ENCODE measurements at regions not wholly inside any gene's neighbourhood (a gene's known extent, or its start where the extent isn't known, plus 50 kb on each side); places are given as distances from the start of the nearest gene placed in this dataset.
"Not testable (repeated sequence)": the region's sequence is repeated elsewhere in the genome, so short reads cannot be mapped to it uniquely, and the experiment has no call there.

GRCh38 chr5:92662741-92663140 lies 918.3 kb downstream of the NR2F1-AS1 start:
- no peak for DNase-seq
- no peaks in the 10 kb centered on the region for H3K9me3 ChIP-seq
- H3K4me1 ChIP-seq: no peaks in the 10 kb centered on the region
- H3K27me3 ChIP-seq: no peaks in the 10 kb centered on the region
- H3K36me3 ChIP-seq: no peaks in the 10 kb centered on the region
- no peak overlapping the region for H3K4me3 ChIP-seq
- intact Hi-C loops (cut with DNase I): no loop called here
- H3K27ac ChIP-seq: no peak overlapping the region
- 54 to 61% methylated on average over 3 of the region's 3 CpGs for WGBS, 2 donors
- ATAC-seq: no peak
- TF ChIP-seq, protein P1, sequence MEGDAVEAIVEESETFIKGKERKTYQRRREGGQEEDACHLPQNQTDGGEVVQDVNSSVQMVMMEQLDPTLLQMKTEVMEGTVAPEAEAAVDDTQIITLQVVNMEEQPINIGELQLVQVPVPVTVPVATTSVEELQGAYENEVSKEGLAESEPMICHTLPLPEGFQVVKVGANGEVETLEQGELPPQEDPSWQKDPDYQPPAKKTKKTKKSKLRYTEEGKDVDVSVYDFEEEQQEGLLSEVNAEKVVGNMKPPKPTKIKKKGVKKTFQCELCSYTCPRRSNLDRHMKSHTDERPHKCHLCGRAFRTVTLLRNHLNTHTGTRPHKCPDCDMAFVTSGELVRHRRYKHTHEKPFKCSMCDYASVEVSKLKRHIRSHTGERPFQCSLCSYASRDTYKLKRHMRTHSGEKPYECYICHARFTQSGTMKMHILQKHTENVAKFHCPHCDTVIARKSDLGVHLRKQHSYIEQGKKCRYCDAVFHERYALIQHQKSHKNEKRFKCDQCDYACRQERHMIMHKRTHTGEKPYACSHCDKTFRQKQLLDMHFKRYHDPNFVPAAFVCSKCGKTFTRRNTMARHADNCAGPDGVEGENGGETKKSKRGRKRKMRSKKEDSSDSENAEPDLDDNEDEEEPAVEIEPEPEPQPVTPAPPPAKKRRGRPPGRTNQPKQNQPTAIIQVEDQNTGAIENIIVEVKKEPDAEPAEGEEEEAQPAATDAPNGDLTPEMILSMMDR (IDR thresholded peaks at IDR 0.05): no peak

DNA sequence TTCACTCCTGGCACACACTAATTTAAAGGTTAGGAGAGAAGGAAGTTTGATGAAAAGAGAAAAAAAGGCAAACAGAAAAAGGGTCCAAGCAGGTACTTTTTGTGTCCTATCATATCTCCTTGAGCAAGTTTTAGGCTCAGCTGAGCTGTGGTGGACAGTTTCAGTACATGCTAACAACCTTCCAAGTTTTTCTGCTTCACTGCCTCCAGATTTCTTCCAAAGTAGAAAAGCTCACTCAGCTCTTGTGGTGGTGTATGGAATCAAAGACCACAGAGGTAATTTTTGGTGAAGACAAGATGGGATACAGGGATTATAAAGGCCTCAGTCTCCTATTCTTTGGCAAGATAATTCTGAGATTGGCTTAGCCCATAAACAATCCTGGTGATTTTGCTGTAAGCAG lies 921.8 kb downstream of the NR2F1-AS1 start:
- H3K27me3 ChIP-seq: no peaks in the 10 kb centered on the region
- TF ChIP-seq, protein P1 (IDR thresholded peaks at IDR 0.05): no peak
- H3K4me3 ChIP-seq: no peak overlapping the region
- H3K27ac ChIP-seq: no peak overlapping the region
- intact Hi-C loops (cut with DNase I): no loop called here
- no peaks in the 10 kb centered on the region for H3K9me3 ChIP-seq
- H3K36me3 ChIP-seq: no peaks in the 10 kb centered on the region
- ATAC-seq (no peak), DNase-seq (no peak)
- no peaks in the 10 kb centered on the region for H3K4me1 ChIP-seq

GRCh38 chr5:92654601-92655000 lies 926.4 kb downstream of the NR2F1-AS1 start:
- H3K9me3 ChIP-seq; H3K36me3 ChIP-seq; DNase-seq; H3K27ac ChIP-seq; H3K4me3 ChIP-seq; H3K27me3 ChIP-seq; H3K4me1 ChIP-seq; intact Hi-C loops (cut with DNase I); ATAC-seq: not testable (repeated sequence)
- WGBS, 2 donors: 83 to 86% methylated on average over 3 of the region's 3 CpGs

DNA sequence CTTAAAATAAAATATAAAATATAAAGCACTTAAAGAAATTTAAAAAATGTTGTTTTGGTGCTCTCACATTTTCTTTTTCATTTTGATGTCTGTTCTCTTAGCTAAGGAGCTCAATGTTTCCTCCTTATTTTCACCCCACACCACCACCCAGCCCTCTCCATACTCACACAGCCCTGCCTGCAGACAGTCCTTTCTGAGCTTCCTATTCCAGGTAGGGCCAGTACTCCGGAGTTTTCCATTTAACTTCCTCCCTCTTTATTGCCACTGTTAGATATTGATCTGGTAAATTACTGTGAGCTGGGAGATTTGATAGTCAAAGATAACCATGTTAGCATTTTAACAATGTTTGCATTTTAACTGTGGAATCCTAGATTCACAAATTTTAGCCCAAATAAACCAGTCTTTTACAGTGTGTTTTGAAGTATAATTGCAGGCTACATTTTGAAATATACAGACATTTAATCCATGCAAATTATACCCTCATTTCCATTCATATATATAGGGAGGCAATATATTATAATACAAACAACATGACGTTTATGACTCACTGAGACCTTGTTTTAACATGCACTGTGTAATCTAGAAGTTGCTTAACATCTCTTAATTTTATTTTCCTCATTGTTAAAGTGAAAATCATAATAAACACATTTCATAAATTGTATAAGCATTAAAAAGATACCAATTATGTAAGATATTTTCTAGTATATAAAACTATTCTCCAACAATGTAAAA lies 927.1 kb downstream of the NR2F1-AS1 start:
- no peak for ATAC-seq
- intact Hi-C loops (cut with DNase I): no loop called here
- 71 to 76% methylated on average over 2 of the region's 2 CpGs for WGBS, 2 donors
- Histone ChIP-seq H3K36me3 (no peaks in the 10 kb centered on the region), H3K4me1 (no peaks in the 10 kb centered on the region), H3K27me3 (no peaks in the 10 kb centered on the region), H3K9me3 (no peaks in the 10 kb centered on the region), H3K27ac (no peak overlapping the region), H3K4me3 (no peak overlapping the region)
- TF ChIP-seq, protein P1 (IDR thresholded peaks at IDR 0.05): no peak
- DNase-seq: no peak

GRCh38 chr5:92652756-92653155 lies 928.3 kb downstream of the NR2F1-AS1 start:
- Histone ChIP-seq H3K36me3 (no peaks in the 10 kb centered on the region), H3K4me1 (no peaks in the 10 kb centered on the region), H3K27me3 (no peaks in the 10 kb centered on the region), H3K4me3 (no peak overlapping the region), H3K9me3 (no peaks in the 10 kb centered on the region), H3K27ac (no peak overlapping the region)
- DNase-seq: no peak
- 78 to 83% methylated on average over 1 of the region's 1 CpG for WGBS, 2 donors
- TF ChIP-seq, protein P1 (IDR thresholded peaks at IDR 0.05): no peak
- no peak for ATAC-seq
- intact Hi-C loops (cut with DNase I): no loop called here

Measured in heart right ventricle (tissue), 16 donors.